SW 1271 (cell line): ENCODE measurements at regions not wholly inside any gene's neighbourhood (a gene's known extent, or its start where the extent isn't known, plus 50 kb on each side); places are given as distances from the start of the nearest gene placed in this dataset.
A peak's percentile ranks its signal among the peaks of the same experiment; 100 is the strongest.
"Not testable (repeated sequence)": the region's sequence is repeated elsewhere in the genome, so short reads cannot be mapped to it uniquely, and the experiment has no call there.

Experiments
- DNase-seq, 2 experiments: peaks; one replicate each; lab custom pipeline; 2025; lab: John Stamatoyannopoulos, UW

- DNase-seq = not testable (repeated sequence)
These were observed 124.3 kb downstream of the PTCHD1 start for GRCh38 chrX:23458957-23459356.

GRCh38 chrX:23465105-23465791, 130.6 kb downstream of the PTCHD1 start:
- no peak for DNase-seq

GRCh38 chrX:23465985-23466384, 131.3 kb downstream of the PTCHD1 start:
- no peak for DNase-seq

GRCh38 chrX:23478056-23478455, 143.4 kb downstream of the PTCHD1 start:
- DNase-seq = no peak

GRCh38 chrX:23478561-23478960, 143.9 kb downstream of the PTCHD1 start:
- no peak for DNase-seq

- DNase-seq = no peak
These were observed 147.9 kb downstream of the PTCHD1 start for GRCh38 chrX:23482561-23482960.

GRCh38 chrX:23483396-23483795, 148.7 kb downstream of the PTCHD1 start:
- no peak for DNase-seq

- peak; percentile 0 to 41 for DNase-seq
These were observed 159.3 kb downstream of the PTCHD1 start for GRCh38 chrX:23493941-23494374.

GRCh38 chrX:23494741-23495140, 160.1 kb downstream of the PTCHD1 start:
- DNase-seq = no peak

- DNase-seq = no peak
These were observed 163.3 kb downstream of the PTCHD1 start for GRCh38 chrX:23497919-23498318.

- no peak for DNase-seq
These were observed 165.3 kb upstream of the PRDX4 start for GRCh38 chrX:23501974-23502373.

GRCh38 chrX:23503835-23504539, 163.3 kb upstream of the PRDX4 start:
- peak; percentile 1 to 75 for DNase-seq

- no peak for DNase-seq
These were observed 162.8 kb upstream of the PRDX4 start for GRCh38 chrX:23504540-23504884.

- no peak for DNase-seq
These were observed 162.4 kb upstream of the PRDX4 start for GRCh38 chrX:23504895-23505294.

- DNase-seq = no peak
These were observed 161.6 kb upstream of the PRDX4 start for GRCh38 chrX:23505531-23506303.

- no peak for DNase-seq
These were observed 158.0 kb upstream of the PRDX4 start for GRCh38 chrX:23509256-23509655.

GRCh38 chrX:23511793-23512192, 155.5 kb upstream of the PRDX4 start:
- DNase-seq = no peak

GRCh38 chrX:23513121-23513520, 154.2 kb upstream of the PRDX4 start:
- no peak for DNase-seq

- no peak for DNase-seq
These were observed 153.2 kb upstream of the PRDX4 start for GRCh38 chrX:23514082-23514481.

- no peak for DNase-seq
These were observed 152.3 kb upstream of the PRDX4 start for GRCh38 chrX:23515028-23515427.

- DNase-seq = not testable (repeated sequence)
These were observed 144.2 kb upstream of the PRDX4 start for GRCh38 chrX:23523026-23523657.

GRCh38 chrX:23524467-23524866, 142.8 kb upstream of the PRDX4 start:
- DNase-seq = no peak
